Naive thymus-derived CD4-positive, alpha-beta T cell (primary cell): ENCODE measurements at regions not wholly inside any gene's neighbourhood (a gene's known extent, or its start where the extent isn't known, plus 50 kb on each side); places are given as distances from the start of the nearest gene placed in this dataset.

ENCODE experiments used
- ATAC-seq: fragments of 150-1000 bp; cut with Tn5 transposase; 2 replicates; pipeline ENCODE4 v1.10.0; 2021; ENCODE audit warnings: mild to moderate bottlenecking, moderate library complexity
- CTCF ChIA-PET: fragments of 350-600 bp; sonication (Branson Sonifier 250); formaldehyde crosslinking; loops from one replicate; lab custom pipeline; 2021; ENCODE audit warnings: antibody characterized with exemption; lab: Charles Lee
- POLR2A ChIA-PET: fragments of 350-600 bp; sonication (Branson Sonifier 250); formaldehyde crosslinking; loops from one replicate; lab custom pipeline; 2021; ENCODE audit warnings: antibody characterized with exemption, inconsistent platforms; lab: Charles Lee
- DNase-seq, 9 donors: peaks; one replicate each; pipeline versions ENCODE4 v3.0.0 to v3.0.0-alpha.2; 2020 to 2022; ENCODE audit warnings: mixed read lengths in 1 of 9
- H3K27ac ChIP-seq: one replicate; pipeline ENCODE4 v1.7.0; 2013; ENCODE audit warnings: mild to moderate bottlenecking, low read depth, low read length, moderate library complexity
- H3K27me3 ChIP-seq, 2 donors: one replicate each; pipeline ENCODE4 v1.7.0; 2013; ENCODE audit warnings: low read length in 2 of 2, mild to moderate bottlenecking in 2 of 2, moderate library complexity in 2 of 2; ENCODE audit not compliant: control insufficient read depth in 2 of 2, insufficient read depth in 2 of 2
- H3K36me3 ChIP-seq, 3 experiments: 1 replicate in 2 of 3; 2 replicates in 1 of 3; pipeline ENCODE4 v1.7.0; 2013; ENCODE audit warnings: low read length in 3 of 3, mild to moderate bottlenecking in 3 of 3, moderate library complexity in 1 of 3; ENCODE audit not compliant: insufficient read depth in 3 of 3, control insufficient read depth in 2 of 3
- H3K4me1 ChIP-seq, 2 donors: one replicate each; pipeline ENCODE4 v1.7.0; 2013; ENCODE audit warnings: low read length in 2 of 2, mild to moderate bottlenecking in 2 of 2, moderate library complexity in 1 of 2; ENCODE audit not compliant: control insufficient read depth in 2 of 2, insufficient read depth in 2 of 2
- H3K4me3 ChIP-seq: 2 replicates; pipeline ENCODE4 v1.7.0; 2013; ENCODE audit warnings: mild to moderate bottlenecking, low read length
- H3K9me3 ChIP-seq, 3 experiments: 1 replicate in 2 of 3; 2 replicates in 1 of 3; pipeline ENCODE4 v1.7.0; 2013; ENCODE audit warnings: low read length in 3 of 3; ENCODE audit not compliant: control insufficient read depth in 2 of 3
- H3K27ac Mint-ChIP-seq, 9 donors: one replicate each; pipeline ENCODE4 v1.8.0; 2020 to 2022; ENCODE audit warnings: mixed read lengths in 9 of 9, mild to moderate bottlenecking in 8 of 9, moderate library complexity in 5 of 9, inconsistent platforms in 2 of 9
- H3K27me3 Mint-ChIP-seq, 5 donors: one replicate each; pipeline ENCODE4 v1.8.0; 2021 to 2022; ENCODE audit warnings: mixed read lengths in 5 of 5, mild to moderate bottlenecking in 1 of 5
- H3K36me3 Mint-ChIP-seq, 5 donors: one replicate each; pipeline ENCODE4 v1.8.0; 2020 to 2022; ENCODE audit warnings: mixed read lengths in 5 of 5, mild to moderate bottlenecking in 3 of 5, inconsistent platforms in 1 of 5
- H3K4me1 Mint-ChIP-seq, 7 donors: one replicate each; pipeline ENCODE4 v1.8.0; 2020 to 2022; ENCODE audit warnings: mixed read lengths in 7 of 7, mild to moderate bottlenecking in 3 of 7, inconsistent platforms in 1 of 7
- H3K4me3 Mint-ChIP-seq, 10 donors: one replicate each; pipeline ENCODE4 v1.8.0; 2020 to 2022; ENCODE audit warnings: mild to moderate bottlenecking in 10 of 10, mixed read lengths in 10 of 10, moderate library complexity in 6 of 10, inconsistent platforms in 2 of 10
- H3K9me3 Mint-ChIP-seq, 11 donors: one replicate each; pipeline ENCODE4 v1.8.0; 2020 to 2022; ENCODE audit warnings: mixed read lengths in 11 of 11, mild to moderate bottlenecking in 4 of 11, inconsistent platforms in 1 of 11, moderate library complexity in 1 of 11
- intact Hi-C, 2 donors: fragments of 100-400 bp; cut with micrococcal nuclease; formaldehyde crosslinking; loops; one replicate each; pipeline ENCODE4 v1.15.1; 2023

- intact Hi-C loops = no loop called here
- Mint-ChIP-seq H3K27ac (no peak overlapping the region), H3K36me3 (no peaks in the 10 kb centered on the region), H3K9me3 (peaks cover 0 to 9% (median 0%) of the 10 kb centered on the region in 11 donors), H3K4me3 (no peak overlapping the region), H3K4me1 (no peaks in the 10 kb centered on the region), H3K27me3 (no peaks in the 10 kb centered on the region)
- ChIA-PET CTCF (no interaction called here), POLR2A (no interaction called here)
- ATAC-seq = no peak
- H3K9me3 ChIP-seq = no peaks in the 10 kb centered on the region
- H3K27me3 ChIP-seq = peaks cover 0 to 4% of the 10 kb centered on the region in 2 donors
- H3K27ac ChIP-seq = no peak overlapping the region
- no peak for DNase-seq
- no peak overlapping the region for H3K4me3 ChIP-seq
- H3K36me3 ChIP-seq = no peaks in the 10 kb centered on the region
- H3K4me1 ChIP-seq = no peaks in the 10 kb centered on the region
Observed at GRCh38 chr2:187642498-187642897, 88.3 kb upstream of the TFPI start.

GRCh38 chr2:187644486-187644885 is 90.3 kb upstream of the TFPI start:
- Histone ChIP-seq H3K9me3 (no peaks in the 10 kb centered on the region), H3K27me3 (peaks cover 0 to 4% of the 10 kb centered on the region in 2 donors), H3K4me3 (no peak overlapping the region), H3K4me1 (no peaks in the 10 kb centered on the region), H3K27ac (no peak overlapping the region), H3K36me3 (no peaks in the 10 kb centered on the region)
- no peaks in the 10 kb centered on the region for H3K9me3 Mint-ChIP-seq
- no peak overlapping the region for H3K4me3 Mint-ChIP-seq
- ChIA-PET CTCF (no interaction called here), POLR2A (no interaction called here)
- no peaks in the 10 kb centered on the region for H3K4me1 Mint-ChIP-seq
- DNase-seq (no peak), ATAC-seq (no peak)
- no peak overlapping the region for H3K27ac Mint-ChIP-seq
- H3K27me3 Mint-ChIP-seq = no peaks in the 10 kb centered on the region
- H3K36me3 Mint-ChIP-seq = no peaks in the 10 kb centered on the region
- intact Hi-C loops = no loop called here

- H3K36me3 ChIP-seq = no peaks in the 10 kb centered on the region
Observed at GRCh38 chr2:187644981-187645380, 90.7 kb upstream of the TFPI start.

GRCh38 chr2:187646556-187646955 is 92.3 kb upstream of the TFPI start:
- Mint-ChIP-seq H3K9me3 (no peaks in the 10 kb centered on the region), H3K27ac (no peak overlapping the region), H3K27me3 (no peaks in the 10 kb centered on the region), H3K4me3 (no peak overlapping the region), H3K36me3 (no peaks in the 10 kb centered on the region), H3K4me1 (no peaks in the 10 kb centered on the region)
- no peak for DNase-seq
- Histone ChIP-seq H3K4me3 (no peak overlapping the region), H3K27ac (no peak overlapping the region), H3K36me3 (no peaks in the 10 kb centered on the region), H3K9me3 (no peaks in the 10 kb centered on the region), H3K27me3 (no peaks in the 10 kb centered on the region), H3K4me1 (no peaks in the 10 kb centered on the region)
- ChIA-PET POLR2A (no interaction called here), CTCF (no interaction called here)
- intact Hi-C loops = no loop called here
- ATAC-seq = no peak

More at GRCh38 chr2:187644981-187645380, 90.7 kb upstream of the TFPI start:
- ChIA-PET POLR2A (no interaction called here), CTCF (no interaction called here)
- no peaks in the 10 kb centered on the region for H3K4me1 ChIP-seq
- no peak for ATAC-seq
- Mint-ChIP-seq H3K27me3 (no peaks in the 10 kb centered on the region), H3K9me3 (no peaks in the 10 kb centered on the region), H3K4me3 (no peak overlapping the region), H3K36me3 (no peaks in the 10 kb centered on the region), H3K4me1 (no peaks in the 10 kb centered on the region), H3K27ac (no peak overlapping the region)
- H3K4me3 ChIP-seq = no peak overlapping the region
- peaks cover 0 to 2% of the 10 kb centered on the region in 2 donors for H3K27me3 ChIP-seq
- H3K9me3 ChIP-seq = no peaks in the 10 kb centered on the region
- H3K27ac ChIP-seq = no peak overlapping the region
- intact Hi-C loops = no loop called here
- DNase-seq = no peak

GRCh38 chr2:187654535-187654934 is 100.3 kb upstream of the TFPI start:
- Mint-ChIP-seq H3K4me3 (no peak overlapping the region), H3K27ac (no peak overlapping the region), H3K9me3 (peaks cover 0 to 3% (median 0%) of the 10 kb centered on the region in 11 donors), H3K4me1 (no peaks in the 10 kb centered on the region), H3K27me3 (no peaks in the 10 kb centered on the region), H3K36me3 (no peaks in the 10 kb centered on the region)
- no peak overlapping the region for H3K4me3 ChIP-seq
- intact Hi-C loops = no loop called here
- H3K9me3 ChIP-seq = no peaks in the 10 kb centered on the region
- CTCF ChIA-PET = no interaction called here
- ATAC-seq (no peak), DNase-seq (no peak)
- no peaks in the 10 kb centered on the region for H3K36me3 ChIP-seq
- no peaks in the 10 kb centered on the region for H3K27me3 ChIP-seq
- no peak overlapping the region for H3K27ac ChIP-seq
- no peaks in the 10 kb centered on the region for H3K4me1 ChIP-seq
- POLR2A ChIA-PET = no interaction called here

- no peaks in the 10 kb centered on the region for H3K27me3 Mint-ChIP-seq
Observed at GRCh38 chr2:187655001-187655400, 100.8 kb upstream of the TFPI start.

GRCh38 chr2:187656123-187656522 is 101.9 kb upstream of the TFPI start:
- H3K36me3 ChIP-seq = no peaks in the 10 kb centered on the region
- H3K27ac ChIP-seq = no peak overlapping the region
- no peaks in the 10 kb centered on the region for H3K4me1 Mint-ChIP-seq
- H3K36me3 Mint-ChIP-seq = no peaks in the 10 kb centered on the region
- H3K4me3 Mint-ChIP-seq = no peak overlapping the region
- no peak overlapping the region for H3K4me3 ChIP-seq
- H3K9me3 Mint-ChIP-seq = peaks cover 0 to 6% (median 0%) of the 10 kb centered on the region in 11 donors
- POLR2A ChIA-PET = no interaction called here
- H3K27me3 ChIP-seq = no peaks in the 10 kb centered on the region
- DNase-seq (no peak), ATAC-seq (no peak)
- H3K27me3 Mint-ChIP-seq = no peaks in the 10 kb centered on the region
- intact Hi-C loops = no loop called here
- no peak overlapping the region for H3K27ac Mint-ChIP-seq
- CTCF ChIA-PET = no interaction called here
- no peaks in the 10 kb centered on the region for H3K4me1 ChIP-seq
- H3K9me3 ChIP-seq = no peaks in the 10 kb centered on the region

More at GRCh38 chr2:187655001-187655400, 100.8 kb upstream of the TFPI start:
- DNase-seq (no peak), ATAC-seq (no peak)
- Mint-ChIP-seq H3K27ac (no peak overlapping the region), H3K4me3 (no peak overlapping the region), H3K36me3 (no peaks in the 10 kb centered on the region), H3K9me3 (peaks cover 0 to 3% (median 0%) of the 10 kb centered on the region in 11 donors), H3K4me1 (no peaks in the 10 kb centered on the region)
- H3K36me3 ChIP-seq = no peaks in the 10 kb centered on the region
- H3K27me3 ChIP-seq = no peaks in the 10 kb centered on the region
- H3K4me1 ChIP-seq = no peaks in the 10 kb centered on the region
- H3K9me3 ChIP-seq = no peaks in the 10 kb centered on the region
- no peak overlapping the region for H3K4me3 ChIP-seq
- intact Hi-C loops = no loop called here
- ChIA-PET CTCF (no interaction called here), POLR2A (no interaction called here)
- H3K27ac ChIP-seq = no peak overlapping the region
